ENCODE measurements at regions not wholly inside any gene's neighbourhood (a gene's known extent, or its start where the extent isn't known, plus 50 kb on each side); places are given as distances from the start of the nearest gene placed in this dataset.

GRCh38 chr11:72494109-72494429, 59.7 kb upstream of the CLPB start:
- no peaks in the 10 kb centered on the region for H3K9me3 ChIP-seq (ENCODE audit: control insufficient read depth, low read length, poor library complexity, severe bottlenecking)
- Mint-ChIP-seq H3K4me3 (no peak overlapping the region), H3K36me3 (ENCODE audit: low read depth) (no peaks in the 10 kb centered on the region), H3K27me3 (peaks cover 4% of the 10 kb centered on the region), H3K4me1 (peaks cover 9% of the 10 kb centered on the region), H3K27ac (no peak overlapping the region)
- ATAC-seq (no peak), DNase-seq (no peak)

- DNase-seq (no peak), ATAC-seq (no peak)
- peaks cover 7% of the 10 kb centered on the region for H3K27me3 Mint-ChIP-seq
- no peak overlapping the region for H3K27ac Mint-ChIP-seq
- H3K4me3 Mint-ChIP-seq = no peak overlapping the region
- peaks cover 11% of the 10 kb centered on the region for H3K4me1 Mint-ChIP-seq
- H3K9me3 ChIP-seq (ENCODE audit: control insufficient read depth, low read length, poor library complexity, severe bottlenecking) = no peaks in the 10 kb centered on the region
- no peaks in the 10 kb centered on the region for H3K36me3 Mint-ChIP-seq (ENCODE audit: low read depth)
Observed at GRCh38 chr11:72493426-72494108, 59.2 kb upstream of the CLPB start.

GRCh38 chr11:72491001-72491400, 56.7 kb upstream of the CLPB start:
- peaks cover 11% of the 10 kb centered on the region for H3K4me1 Mint-ChIP-seq
- DNase-seq = no peak
- H3K9me3 ChIP-seq (ENCODE audit: control insufficient read depth, low read length, poor library complexity, severe bottlenecking) = no peaks in the 10 kb centered on the region
- peaks cover 15% of the 10 kb centered on the region for H3K27me3 Mint-ChIP-seq
- H3K36me3 Mint-ChIP-seq (ENCODE audit: low read depth) = peaks cover 4% of the 10 kb centered on the region
- ATAC-seq = no peak
- H3K27ac Mint-ChIP-seq = no peak overlapping the region
- H3K4me3 Mint-ChIP-seq = no peak overlapping the region

Data from T-helper 17 cell (primary cell).